Endodermal cell (in vitro differentiated cells): ENCODE measurements at regions not wholly inside any gene's neighbourhood (a gene's known extent, or its start where the extent isn't known, plus 50 kb on each side); places are given as distances from the start of the nearest gene placed in this dataset.

Experiments used
- DNase-seq: peaks from one replicate; pipeline ENCODE4 v3.0.0-alpha.2; 2017
- H3K27ac ChIP-seq: 2 replicates; pipeline ENCODE4 v1.5.1; 2013; ENCODE audit warnings: mild to moderate bottlenecking, low read depth, low read length, moderate library complexity
- H3K27me3 ChIP-seq: 2 replicates; pipeline ENCODE4 v1.6.1; 2013; ENCODE audit warnings: mild to moderate bottlenecking, low read length, moderate library complexity; ENCODE audit not compliant: insufficient read depth, control insufficient read depth, poor library complexity, severe bottlenecking
- H3K36me3 ChIP-seq: 2 replicates; pipeline ENCODE4 v1.7.0; 2013; ENCODE audit warnings: mild to moderate bottlenecking, low read length, moderate library complexity; ENCODE audit not compliant: control insufficient read depth, insufficient read depth
- H3K4me1 ChIP-seq: one replicate; pipeline ENCODE4 v1.7.0; 2013; ENCODE audit warnings: low read length; ENCODE audit not compliant: control insufficient read depth, insufficient read depth
- H3K4me3 ChIP-seq: 2 replicates; pipeline ENCODE4 v1.5.1; 2013; ENCODE audit warnings: mild to moderate bottlenecking, low read length, moderate library complexity
- H3K9ac ChIP-seq: 2 replicates; pipeline ENCODE4 v1.6.1; 2013; ENCODE audit warnings: mild to moderate bottlenecking, low read length, moderate library complexity; ENCODE audit not compliant: poor library complexity, severe bottlenecking; ENCODE audit errors: extremely low read depth
- H3K9me3 ChIP-seq: 2 replicates; pipeline ENCODE4 v1.6.1; 2013; ENCODE audit warnings: mild to moderate bottlenecking, low read length, moderate library complexity; ENCODE audit not compliant: control insufficient read depth
- H3K27ac Mint-ChIP-seq: 2 replicates; pipeline ENCODE4 v1.8.0; 2020; ENCODE audit warnings: mixed read lengths
- H3K27me3 Mint-ChIP-seq: 2 replicates; pipeline ENCODE4 v1.8.0; 2021; ENCODE audit warnings: mild to moderate bottlenecking, mixed read lengths; ENCODE audit not compliant: insufficient read depth
- H3K36me3 Mint-ChIP-seq: 2 replicates; pipeline ENCODE4 v1.8.0; 2020; ENCODE audit warnings: low read depth, mixed read lengths
- H3K4me1 Mint-ChIP-seq: 2 replicates; pipeline ENCODE4 v1.8.0; 2020; ENCODE audit warnings: mixed read lengths
- H3K4me3 Mint-ChIP-seq: 2 replicates; pipeline ENCODE4 v1.8.0; 2020; ENCODE audit warnings: mild to moderate bottlenecking, moderate library complexity, mixed read lengths
- H3K9me3 Mint-ChIP-seq: 2 replicates; pipeline ENCODE4 v1.8.0; 2020; ENCODE audit warnings: mild to moderate bottlenecking, mixed read lengths
- WGBS, 2 experiments: methylation state at CpG; one replicate each; pipeline versions ENCODE4 v1.1.5 to v1.1.7; 2013; ENCODE audit warnings: missing lambda C conversion rate in 2 of 2, mixed read lengths in 1 of 2; ENCODE audit not compliant: insufficient coverage in 1 of 2, insufficient read length in 1 of 2; 5-methylcytosine and 5-hydroxymethylcytosine counted together
- TF ChIP-seq, protein P1 (sequence below): fragments of 200-600 bp; sonication (generic); conservative IDR thresholded peaks from 2 replicates; pipeline ENCODE4 v1.5.0; 2021; ENCODE audit warnings: antibody characterized with exemption, mild to moderate bottlenecking

GRCh38 chr1:187689129-187689528, 860.4 kb downstream of the PLA2G4A start:
- no peak overlapping the region for H3K9ac ChIP-seq
- no peaks in the 10 kb centered on the region for H3K27me3 ChIP-seq
- H3K9me3 ChIP-seq = no peaks in the 10 kb centered on the region
- Mint-ChIP-seq H3K27ac (no peak overlapping the region), H3K9me3 (no peaks in the 10 kb centered on the region), H3K27me3 (no peaks in the 10 kb centered on the region), H3K4me3 (no peak overlapping the region), H3K36me3 (no peaks in the 10 kb centered on the region), H3K4me1 (no peaks in the 10 kb centered on the region)
- H3K4me3 ChIP-seq = no peak overlapping the region
- TF ChIP-seq, protein P1, sequence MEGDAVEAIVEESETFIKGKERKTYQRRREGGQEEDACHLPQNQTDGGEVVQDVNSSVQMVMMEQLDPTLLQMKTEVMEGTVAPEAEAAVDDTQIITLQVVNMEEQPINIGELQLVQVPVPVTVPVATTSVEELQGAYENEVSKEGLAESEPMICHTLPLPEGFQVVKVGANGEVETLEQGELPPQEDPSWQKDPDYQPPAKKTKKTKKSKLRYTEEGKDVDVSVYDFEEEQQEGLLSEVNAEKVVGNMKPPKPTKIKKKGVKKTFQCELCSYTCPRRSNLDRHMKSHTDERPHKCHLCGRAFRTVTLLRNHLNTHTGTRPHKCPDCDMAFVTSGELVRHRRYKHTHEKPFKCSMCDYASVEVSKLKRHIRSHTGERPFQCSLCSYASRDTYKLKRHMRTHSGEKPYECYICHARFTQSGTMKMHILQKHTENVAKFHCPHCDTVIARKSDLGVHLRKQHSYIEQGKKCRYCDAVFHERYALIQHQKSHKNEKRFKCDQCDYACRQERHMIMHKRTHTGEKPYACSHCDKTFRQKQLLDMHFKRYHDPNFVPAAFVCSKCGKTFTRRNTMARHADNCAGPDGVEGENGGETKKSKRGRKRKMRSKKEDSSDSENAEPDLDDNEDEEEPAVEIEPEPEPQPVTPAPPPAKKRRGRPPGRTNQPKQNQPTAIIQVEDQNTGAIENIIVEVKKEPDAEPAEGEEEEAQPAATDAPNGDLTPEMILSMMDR = no peak
- no peaks in the 10 kb centered on the region for H3K36me3 ChIP-seq
- H3K27ac ChIP-seq = no peak overlapping the region
- H3K4me1 ChIP-seq = no peaks in the 10 kb centered on the region
- no peak for DNase-seq

DNA sequence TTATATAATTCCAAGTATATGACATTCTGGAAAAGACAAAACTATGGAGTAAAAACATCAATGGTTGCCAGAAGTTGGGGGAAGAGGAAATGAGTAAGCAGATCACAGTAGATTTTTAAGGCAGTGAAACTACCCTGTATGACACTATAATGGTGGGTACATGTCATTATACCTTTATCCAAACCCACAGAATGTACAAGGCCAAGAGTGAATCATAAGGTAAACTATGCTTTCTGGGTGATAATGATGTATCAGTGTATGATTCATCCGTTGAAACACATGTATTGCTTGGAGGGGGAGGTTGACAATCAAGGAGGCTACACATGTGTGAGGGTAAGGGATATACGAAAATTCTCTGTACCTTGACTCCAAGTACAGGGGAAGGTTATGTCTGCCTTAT, 862.7 kb downstream of the PLA2G4A start:
- 92% methylated on average over 2 of the region's 2 CpGs; no CpG with 5 or more reads in 1 of the 2 experiments for WGBS, 2 experiments
- no peak overlapping the region for H3K27ac ChIP-seq
- TF ChIP-seq, protein P1 = no peak
- H3K9me3 Mint-ChIP-seq = no peaks in the 10 kb centered on the region
- H3K4me3 Mint-ChIP-seq = no peak overlapping the region
- no peaks in the 10 kb centered on the region for H3K4me1 ChIP-seq
- DNase-seq = no peak
- H3K27ac Mint-ChIP-seq = no peak overlapping the region
- H3K4me3 ChIP-seq = no peak overlapping the region
- no peaks in the 10 kb centered on the region for H3K4me1 Mint-ChIP-seq
- H3K27me3 Mint-ChIP-seq = no peaks in the 10 kb centered on the region
- no peaks in the 10 kb centered on the region for H3K27me3 ChIP-seq
- H3K36me3 ChIP-seq = no peaks in the 10 kb centered on the region
- H3K9ac ChIP-seq = no peak overlapping the region
- no peaks in the 10 kb centered on the region for H3K36me3 Mint-ChIP-seq
- H3K9me3 ChIP-seq = no peaks in the 10 kb centered on the region

DNA sequence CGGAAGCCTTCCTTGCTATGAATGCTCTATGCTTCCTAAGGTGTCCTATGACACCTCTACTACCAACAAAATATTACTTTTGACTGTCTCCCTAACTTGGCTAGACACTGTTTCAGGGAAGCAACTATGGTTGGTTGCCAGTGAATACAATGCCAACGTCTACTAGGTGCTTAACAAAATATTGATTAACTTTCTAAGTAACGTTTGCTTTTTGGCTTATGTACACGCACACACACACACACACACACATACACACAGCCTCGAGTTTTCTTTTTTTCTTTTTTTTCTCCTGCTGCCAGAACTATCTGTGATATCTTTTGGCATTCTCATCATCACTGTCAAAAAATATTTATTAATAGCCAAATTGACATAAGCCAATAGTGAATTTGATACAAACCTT, 864.0 kb downstream of the PLA2G4A start:
- Histone ChIP-seq H3K27me3 (no peaks in the 10 kb centered on the region), H3K9me3 (no peaks in the 10 kb centered on the region), H3K27ac (no peak overlapping the region), H3K4me1 (no peaks in the 10 kb centered on the region), H3K9ac (no peak overlapping the region), H3K4me3 (no peak overlapping the region), H3K36me3 (no peaks in the 10 kb centered on the region)
- Mint-ChIP-seq H3K4me1 (no peaks in the 10 kb centered on the region), H3K4me3 (no peak overlapping the region), H3K36me3 (no peaks in the 10 kb centered on the region), H3K9me3 (no peaks in the 10 kb centered on the region), H3K27me3 (no peaks in the 10 kb centered on the region), H3K27ac (no peak overlapping the region)
- WGBS, 2 experiments = 73% methylated on average over 4 to 5 of the region's 5 CpGs
- TF ChIP-seq, protein P1 = no peak
- DNase-seq = no peak
